ENCODE measurements at regions not wholly inside any gene's neighbourhood (a gene's known extent, or its start where the extent isn't known, plus 50 kb on each side); places are given as distances from the start of the nearest gene placed in this dataset.
"Not testable (repeated sequence)": the region's sequence is repeated elsewhere in the genome, so short reads cannot be mapped to it uniquely, and the experiment has no call there.

DNA sequence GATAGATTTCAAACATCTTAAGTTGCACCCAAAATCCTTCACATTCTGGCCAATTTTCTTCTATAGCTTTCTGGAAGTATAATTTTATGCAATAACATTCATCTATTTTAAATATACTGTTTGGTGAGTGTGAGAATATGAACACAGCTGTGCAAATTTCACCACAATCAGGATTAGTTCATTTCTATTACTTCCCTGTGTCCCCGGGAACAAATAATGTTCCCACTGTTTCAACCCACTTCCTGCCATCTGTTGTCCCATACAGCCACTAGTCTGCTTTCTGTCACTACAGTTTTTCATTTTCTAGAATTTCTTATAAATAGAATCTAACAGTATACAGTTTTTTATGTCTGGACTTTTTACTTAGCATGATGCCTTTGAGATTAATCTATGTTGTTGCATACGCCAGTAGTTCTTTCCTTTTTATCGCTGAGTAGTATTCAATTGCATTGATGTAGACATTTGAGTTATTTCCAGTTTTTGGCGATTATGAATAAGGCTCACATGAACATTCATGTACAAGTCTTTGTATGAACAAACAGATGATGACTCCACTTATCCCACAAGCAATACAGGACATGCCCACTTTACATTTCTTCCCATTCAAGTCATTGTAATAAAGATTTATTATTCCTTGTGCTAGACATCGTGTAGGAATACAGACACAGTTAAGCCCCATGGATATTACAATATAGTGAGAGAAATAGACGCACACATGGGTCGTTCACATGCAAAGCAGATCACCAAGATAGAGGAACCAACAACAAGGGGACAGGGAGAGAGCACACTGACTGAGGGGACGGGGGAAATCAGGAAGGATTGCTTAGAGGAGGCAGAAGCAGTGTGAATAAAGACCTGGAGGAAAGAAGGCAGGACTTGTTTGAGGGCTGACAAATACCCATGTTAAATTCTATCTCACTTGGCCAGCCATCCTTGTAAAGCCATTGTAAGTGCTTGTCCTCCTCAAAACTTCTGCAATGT is 72.9 kb upstream of the PAX8 start:
- Histone ChIP-seq H3K4me3 (ENCODE audit: low read length) (no peak overlapping the region), H3K27me3 (ENCODE audit: insufficient read depth, low read length, poor library complexity, severe bottlenecking) (no peaks in the 10 kb centered on the region), H3K9me3 (ENCODE audit: low read length) (no peaks in the 10 kb centered on the region), H3K27ac (ENCODE audit: low read depth, low read length) (no peak overlapping the region), H3K4me1 (ENCODE audit: insufficient read depth, low read length) (no peaks in the 10 kb centered on the region), H3K36me3 (ENCODE audit: insufficient read depth, low read length) (no peaks in the 10 kb centered on the region)
- Mint-ChIP-seq H3K4me3 (no peak overlapping the region), H3K36me3 (peaks cover 0 to 3% (median 0%) of the 10 kb centered on the region in 3 donors), H3K27me3 (peaks cover 0 to 25% of the 10 kb centered on the region in 2 donors), H3K27ac (no peak overlapping the region), H3K4me1 (no peaks in the 10 kb centered on the region), H3K9me3 (peaks cover 0 to 4% (median 0%) of the 10 kb centered on the region in 5 donors)
- ChIA-PET POLR2A (no interaction called here), CTCF (no interaction called here)
- DNase-seq = no peak

DNA sequence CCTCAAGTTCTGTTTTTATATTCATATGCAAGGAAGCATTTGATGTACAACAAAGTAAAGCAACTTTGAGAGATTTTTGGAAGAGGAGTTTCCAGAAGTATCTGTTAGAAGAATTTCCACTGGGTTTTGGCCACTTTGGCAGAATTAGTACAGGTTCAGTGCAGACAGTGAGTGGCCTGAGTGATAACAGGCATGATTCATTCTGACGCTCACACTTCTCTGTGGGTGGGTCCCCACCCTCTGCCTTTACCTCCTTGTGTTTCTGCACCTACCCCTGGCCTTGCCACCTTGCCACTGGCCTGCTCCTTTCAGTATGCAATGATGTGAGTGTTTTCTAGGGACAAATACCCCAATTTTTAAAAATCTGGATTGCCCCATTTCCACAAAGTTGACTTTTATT is 65.1 kb upstream of the PAX8 start:
- CTCF ChIA-PET; H3K27ac Mint-ChIP-seq; H3K4me1 ChIP-seq (ENCODE audit: insufficient read depth, low read length); POLR2A ChIA-PET; H3K27ac ChIP-seq (ENCODE audit: low read depth, low read length); H3K27me3 ChIP-seq (ENCODE audit: insufficient read depth, low read length, poor library complexity, severe bottlenecking); H3K4me1 Mint-ChIP-seq; H3K36me3 ChIP-seq (ENCODE audit: insufficient read depth, low read length); H3K4me3 Mint-ChIP-seq; H3K9me3 Mint-ChIP-seq; H3K36me3 Mint-ChIP-seq; H3K4me3 ChIP-seq (ENCODE audit: low read length); H3K9me3 ChIP-seq (ENCODE audit: low read length); DNase-seq: not testable (repeated sequence)
- peaks cover 12 to 22% of the 10 kb centered on the region in 2 donors for H3K27me3 Mint-ChIP-seq

DNA sequence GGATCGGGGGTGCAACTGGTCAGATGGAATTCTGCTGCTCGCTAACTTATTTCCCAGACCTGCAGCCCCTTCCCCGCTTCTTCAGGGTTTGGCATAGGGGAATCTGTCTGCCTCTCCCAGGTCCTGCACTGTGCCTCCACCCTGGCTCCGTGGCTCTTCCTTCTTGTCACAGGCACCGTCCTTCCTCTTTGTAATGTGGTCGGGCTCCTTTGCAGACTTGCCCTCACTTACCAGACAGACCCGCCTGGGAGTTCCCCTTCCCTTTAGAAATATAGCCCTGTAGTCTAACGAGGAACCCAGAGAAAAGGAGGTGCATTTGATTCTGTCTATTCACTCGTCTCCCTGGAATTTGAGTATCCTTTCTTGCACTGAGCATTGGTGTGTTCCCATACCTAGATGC is 63.9 kb upstream of the PAX8 start:
- H3K4me1 Mint-ChIP-seq = peaks cover 0 to 6% (median 4%) of the 10 kb centered on the region in 3 donors
- H3K27me3 ChIP-seq (ENCODE audit: insufficient read depth, low read length, poor library complexity, severe bottlenecking) = no peaks in the 10 kb centered on the region
- H3K4me3 ChIP-seq (ENCODE audit: low read length) = no peak overlapping the region
- no peak overlapping the region for H3K27ac ChIP-seq (ENCODE audit: low read depth, low read length)
- no peak overlapping the region for H3K4me3 Mint-ChIP-seq
- H3K4me1 ChIP-seq (ENCODE audit: insufficient read depth, low read length) = peaks cover 5% of the 10 kb centered on the region
- ChIA-PET POLR2A (no interaction called here), CTCF (no interaction called here)
- no peaks in the 10 kb centered on the region for H3K36me3 ChIP-seq (ENCODE audit: insufficient read depth, low read length)
- peak in 1 of 5 donors; percentile 27 for DNase-seq
- H3K36me3 Mint-ChIP-seq = no peaks in the 10 kb centered on the region
- peaks cover 12 to 22% of the 10 kb centered on the region in 2 donors for H3K27me3 Mint-ChIP-seq
- no peaks in the 10 kb centered on the region for H3K9me3 ChIP-seq (ENCODE audit: low read length)
- H3K27ac Mint-ChIP-seq = no peak overlapping the region
- H3K9me3 Mint-ChIP-seq = no peaks in the 10 kb centered on the region

- H3K4me1 Mint-ChIP-seq; H3K36me3 Mint-ChIP-seq; POLR2A ChIA-PET; H3K36me3 ChIP-seq (ENCODE audit: insufficient read depth, low read length); H3K9me3 Mint-ChIP-seq; CTCF ChIA-PET; H3K27ac ChIP-seq (ENCODE audit: low read depth, low read length); H3K4me1 ChIP-seq (ENCODE audit: insufficient read depth, low read length); H3K4me3 ChIP-seq (ENCODE audit: low read length); H3K27me3 ChIP-seq (ENCODE audit: insufficient read depth, low read length, poor library complexity, severe bottlenecking); H3K9me3 ChIP-seq (ENCODE audit: low read length); DNase-seq; H3K4me3 Mint-ChIP-seq: not testable (repeated sequence)
- Mint-ChIP-seq H3K27me3 (peaks cover 12 to 23% of the 10 kb centered on the region in 2 donors), H3K27ac (peak overlapping the region in 1 of 8 donors; percentile 56)
Observed at GRCh38 chr2:113341870-113342253, 63.1 kb upstream of the PAX8 start.

DNA sequence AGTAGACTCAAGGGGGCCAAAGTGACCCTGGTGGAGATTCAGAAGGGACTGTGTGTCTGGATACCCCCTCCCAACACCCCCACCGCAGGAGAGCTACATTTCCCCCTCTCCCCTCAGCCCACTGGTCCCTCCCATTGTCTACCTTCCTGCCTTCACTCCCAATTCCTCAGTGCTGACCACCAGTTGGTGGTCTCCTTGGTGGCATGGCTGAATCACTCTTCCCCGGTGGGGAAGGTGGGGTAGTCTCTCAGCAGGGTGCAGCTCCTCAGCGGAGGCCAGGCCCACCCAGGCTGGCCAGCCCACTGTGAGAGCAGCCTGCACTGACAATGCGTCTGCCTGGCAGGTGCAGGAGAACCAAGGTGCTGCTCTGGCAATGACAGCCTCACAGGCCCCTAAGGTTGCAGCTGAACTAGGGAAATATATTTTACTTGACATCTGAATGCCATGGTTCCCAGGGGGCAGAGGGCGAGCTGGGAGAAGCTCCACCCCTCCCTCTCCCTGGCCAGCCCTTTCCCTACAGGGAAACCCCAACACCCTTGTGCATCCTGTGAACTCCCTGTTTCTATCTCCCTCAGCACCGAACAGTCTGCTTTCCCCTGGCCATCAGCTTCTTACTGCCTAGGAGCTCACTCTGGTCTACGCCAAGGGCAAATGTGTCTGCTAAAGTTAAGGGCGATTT is 62.6 kb upstream of the PAX8 start:
- Histone ChIP-seq H3K36me3 (ENCODE audit: insufficient read depth, low read length) (no peaks in the 10 kb centered on the region), H3K4me3 (ENCODE audit: low read length) (no peak overlapping the region), H3K9me3 (ENCODE audit: low read length) (no peaks in the 10 kb centered on the region), H3K4me1 (ENCODE audit: insufficient read depth, low read length) (peaks cover 5% of the 10 kb centered on the region), H3K27ac (ENCODE audit: low read depth, low read length) (no peak overlapping the region), H3K27me3 (ENCODE audit: insufficient read depth, low read length, poor library complexity, severe bottlenecking) (no peaks in the 10 kb centered on the region)
- H3K27ac Mint-ChIP-seq = peak overlapping the region in 1 of 8 donors; percentile 56
- H3K36me3 Mint-ChIP-seq = no peaks in the 10 kb centered on the region
- ChIA-PET POLR2A (no interaction called here), CTCF (no interaction called here)
- no peaks in the 10 kb centered on the region for H3K9me3 Mint-ChIP-seq
- H3K4me3 Mint-ChIP-seq = no peak overlapping the region
- no peak for DNase-seq
- H3K27me3 Mint-ChIP-seq = peaks cover 14 to 28% of the 10 kb centered on the region in 2 donors
- H3K4me1 Mint-ChIP-seq = peaks cover 0 to 6% (median 4%) of the 10 kb centered on the region in 3 donors

DNA sequence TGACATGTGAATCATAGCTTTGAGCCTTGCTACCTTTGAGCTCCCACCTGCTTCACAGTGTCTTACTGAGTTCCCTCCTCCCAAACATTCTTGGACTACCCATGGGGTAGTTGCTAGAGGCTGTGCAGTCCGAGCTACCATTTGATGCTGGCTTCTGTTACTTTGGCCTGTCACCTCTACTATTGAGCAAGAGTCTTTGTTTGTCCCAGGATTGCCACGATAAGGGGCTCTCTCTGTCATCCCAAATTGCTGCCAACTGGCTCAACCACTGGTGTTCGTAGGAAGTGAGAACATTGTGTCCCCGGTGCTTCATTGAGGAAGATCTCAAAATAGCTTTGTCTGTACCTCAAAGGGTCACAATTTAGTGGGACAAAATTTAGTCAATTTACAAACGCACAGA is 59.1 kb upstream of the PAX8 start:
- Mint-ChIP-seq H3K27ac (no peak overlapping the region), H3K36me3 (no peaks in the 10 kb centered on the region), H3K4me1 (peaks cover 0 to 3% (median 2%) of the 10 kb centered on the region in 3 donors), H3K9me3 (no peaks in the 10 kb centered on the region), H3K27me3 (peaks cover 11 to 13% of the 10 kb centered on the region in 2 donors), H3K4me3 (no peak overlapping the region)
- POLR2A ChIA-PET = no interaction called here
- Histone ChIP-seq H3K27ac (ENCODE audit: low read depth, low read length) (no peak overlapping the region), H3K4me1 (ENCODE audit: insufficient read depth, low read length) (peaks cover 2% of the 10 kb centered on the region), H3K36me3 (ENCODE audit: insufficient read depth, low read length) (no peaks in the 10 kb centered on the region), H3K4me3 (ENCODE audit: low read length) (no peak overlapping the region), H3K9me3 (ENCODE audit: low read length) (no peaks in the 10 kb centered on the region), H3K27me3 (ENCODE audit: insufficient read depth, low read length, poor library complexity, severe bottlenecking) (no peaks in the 10 kb centered on the region)
- DNase-seq = no peak
- CTCF ChIA-PET = no interaction called here

- DNase-seq = not testable (repeated sequence)
Observed at GRCh38 chr2:113336040-113336439, 57.3 kb upstream of the PAX8 start.

DNA sequence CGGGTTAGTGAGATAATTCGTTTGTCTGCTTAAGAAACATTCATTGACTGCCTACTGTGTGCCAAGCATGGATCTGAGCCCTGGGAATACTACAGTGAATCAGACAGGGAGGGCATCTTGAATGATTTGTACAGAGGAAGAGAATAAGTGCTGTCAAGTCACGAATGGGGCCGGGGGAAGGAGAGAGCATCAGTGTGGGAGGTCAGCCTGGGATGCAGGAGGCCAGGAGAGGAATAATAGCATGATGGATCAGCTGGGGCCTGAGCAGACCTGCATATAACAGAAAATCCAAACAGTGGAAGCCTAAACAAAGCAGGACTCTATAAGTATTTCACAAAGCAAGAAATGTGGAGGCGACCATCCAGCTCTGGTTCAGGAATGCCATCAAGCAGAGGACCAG is 55.4 kb upstream of the PAX8 start:
- Mint-ChIP-seq H3K4me1 (no peaks in the 10 kb centered on the region), H3K4me3 (no peak overlapping the region), H3K27me3 (peaks cover 6 to 21% of the 10 kb centered on the region in 2 donors), H3K9me3 (no peaks in the 10 kb centered on the region), H3K36me3 (no peaks in the 10 kb centered on the region), H3K27ac (no peak overlapping the region)
- H3K36me3 ChIP-seq (ENCODE audit: insufficient read depth, low read length) = no peaks in the 10 kb centered on the region
- H3K27ac ChIP-seq (ENCODE audit: low read depth, low read length) = no peak overlapping the region
- no peak for DNase-seq
- CTCF ChIA-PET = no interaction called here
- no peaks in the 10 kb centered on the region for H3K4me1 ChIP-seq (ENCODE audit: insufficient read depth, low read length)
- H3K9me3 ChIP-seq (ENCODE audit: low read length) = no peaks in the 10 kb centered on the region
- no peaks in the 10 kb centered on the region for H3K27me3 ChIP-seq (ENCODE audit: insufficient read depth, low read length, poor library complexity, severe bottlenecking)
- POLR2A ChIA-PET = no interaction called here
- H3K4me3 ChIP-seq (ENCODE audit: low read length) = no peak overlapping the region

More at GRCh38 chr2:113336040-113336439, 57.3 kb upstream of the PAX8 start:
- POLR2A ChIA-PET; H3K27ac Mint-ChIP-seq; H3K4me3 Mint-ChIP-seq; H3K9me3 ChIP-seq (ENCODE audit: low read length); H3K27me3 ChIP-seq (ENCODE audit: insufficient read depth, low read length, poor library complexity, severe bottlenecking); H3K4me1 ChIP-seq (ENCODE audit: insufficient read depth, low read length); H3K36me3 ChIP-seq (ENCODE audit: insufficient read depth, low read length); H3K4me3 ChIP-seq (ENCODE audit: low read length); H3K9me3 Mint-ChIP-seq; H3K27ac ChIP-seq (ENCODE audit: low read depth, low read length); H3K4me1 Mint-ChIP-seq; H3K36me3 Mint-ChIP-seq; CTCF ChIA-PET; H3K27me3 Mint-ChIP-seq: not testable (repeated sequence)
